OCI-LY3 (cell line): ENCODE measurements at regions not wholly inside any gene's neighbourhood (a gene's known extent, or its start where the extent isn't known, plus 50 kb on each side); places are given as distances from the start of the nearest gene placed in this dataset.

Experiments used
- EZH2phosphoT487 ChIP-seq: fragments of 200-600 bp; shearing (Covaris generic); IDR thresholded peaks from 2 replicates; pipeline ENCODE4 v1.6.1; 2018; ENCODE audit warnings: antibody characterized with exemption, mixed run types, low read depth
- TF ChIP-seq, protein P1 (sequence below): fragments of 200-600, 300-600 bp; sonication (generic); IDR thresholded peaks from 2 replicates; pipeline ENCODE4 v1.5.1; 2014; ENCODE audit warnings: antibody characterized with exemption, low read length, low read depth

DNA sequence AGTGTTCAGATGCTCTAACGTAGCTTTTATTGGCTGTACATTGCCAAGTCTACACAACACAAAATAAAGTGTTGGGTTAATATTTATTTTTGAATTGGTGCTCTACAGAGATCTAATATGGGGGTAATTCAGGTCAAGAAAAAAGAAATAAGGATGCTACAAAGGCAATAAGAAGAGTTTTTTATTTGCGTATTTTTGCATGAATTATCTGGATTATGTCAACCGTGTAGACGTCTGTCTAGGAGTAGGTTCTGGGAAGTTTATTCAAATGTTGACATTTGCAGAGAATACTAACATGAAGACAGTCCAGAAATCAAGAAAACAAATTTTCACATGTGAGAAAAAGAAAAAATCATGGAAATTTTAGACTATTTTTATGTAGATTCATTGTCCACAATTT lies 876.7 kb upstream of the POU3F3 start:
- TF ChIP-seq, protein P1, sequence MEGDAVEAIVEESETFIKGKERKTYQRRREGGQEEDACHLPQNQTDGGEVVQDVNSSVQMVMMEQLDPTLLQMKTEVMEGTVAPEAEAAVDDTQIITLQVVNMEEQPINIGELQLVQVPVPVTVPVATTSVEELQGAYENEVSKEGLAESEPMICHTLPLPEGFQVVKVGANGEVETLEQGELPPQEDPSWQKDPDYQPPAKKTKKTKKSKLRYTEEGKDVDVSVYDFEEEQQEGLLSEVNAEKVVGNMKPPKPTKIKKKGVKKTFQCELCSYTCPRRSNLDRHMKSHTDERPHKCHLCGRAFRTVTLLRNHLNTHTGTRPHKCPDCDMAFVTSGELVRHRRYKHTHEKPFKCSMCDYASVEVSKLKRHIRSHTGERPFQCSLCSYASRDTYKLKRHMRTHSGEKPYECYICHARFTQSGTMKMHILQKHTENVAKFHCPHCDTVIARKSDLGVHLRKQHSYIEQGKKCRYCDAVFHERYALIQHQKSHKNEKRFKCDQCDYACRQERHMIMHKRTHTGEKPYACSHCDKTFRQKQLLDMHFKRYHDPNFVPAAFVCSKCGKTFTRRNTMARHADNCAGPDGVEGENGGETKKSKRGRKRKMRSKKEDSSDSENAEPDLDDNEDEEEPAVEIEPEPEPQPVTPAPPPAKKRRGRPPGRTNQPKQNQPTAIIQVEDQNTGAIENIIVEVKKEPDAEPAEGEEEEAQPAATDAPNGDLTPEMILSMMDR, result no peak
- no peak for TF ChIP-seq EZH2phosphoT487
